SHP77 treated with DMSO at 0.1 percent for 48 hours (cell line): ENCODE measurements at regions not wholly inside any gene's neighbourhood (a gene's known extent, or its start where the extent isn't known, plus 50 kb on each side); places are given as distances from the start of the nearest gene placed in this dataset.

ENCODE experiments used
- DNase-seq: peaks from one replicate; lab custom pipeline; 2025; lab: John Stamatoyannopoulos, UW

GRCh38 chr15:97615114-97615513 is 345.4 kb upstream of the ARRDC4 start:
- no peak for DNase-seq

- DNase-seq: no peak
These were observed 337.3 kb upstream of the ARRDC4 start for GRCh38 chr15:97623091-97623661.

GRCh38 chr15:97627634-97628033 is 332.9 kb upstream of the ARRDC4 start:
- no peak for DNase-seq

DNA sequence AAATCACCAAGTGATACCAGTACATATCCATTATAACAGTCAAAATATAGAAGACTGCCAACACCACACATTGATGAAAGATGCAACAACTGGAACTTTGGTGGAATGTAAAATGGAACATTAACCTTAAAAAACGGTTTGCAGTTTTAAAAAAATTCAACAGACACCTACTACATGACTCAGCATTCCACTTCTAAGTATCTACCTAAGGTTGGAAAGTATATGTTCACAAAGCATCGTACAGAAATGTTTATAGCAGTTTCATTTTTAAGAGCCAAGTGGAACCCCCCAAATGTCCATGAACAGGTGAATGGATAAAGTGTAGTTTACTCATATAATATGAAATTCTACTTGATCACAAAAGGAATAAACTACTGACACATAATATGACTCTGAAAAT is 314.7 kb upstream of the ARRDC4 start:
- DNase-seq: no peak

DNA sequence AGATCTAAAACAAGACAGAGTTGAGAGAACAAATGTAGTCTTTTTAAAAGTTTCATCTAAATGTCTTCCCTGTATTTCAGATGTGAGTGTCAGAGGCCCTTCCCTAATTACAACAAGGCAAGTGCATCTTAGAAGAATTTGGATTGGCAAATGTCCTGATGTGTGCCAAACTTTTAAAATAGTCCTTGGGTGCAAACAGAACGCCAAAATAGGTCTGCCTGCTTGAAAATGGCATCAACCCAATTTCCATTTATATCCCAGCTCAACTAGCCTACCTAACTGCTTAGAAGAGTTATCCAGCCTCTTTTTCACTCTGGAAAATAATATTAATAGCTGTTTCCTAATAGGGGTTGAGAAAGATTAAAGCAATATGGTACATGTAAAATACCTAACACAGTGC is 311.8 kb upstream of the ARRDC4 start:
- DNase-seq: no peak

GRCh38 chr15:97652041-97652440 is 308.5 kb upstream of the ARRDC4 start:
- DNase-seq: no peak

DNA sequence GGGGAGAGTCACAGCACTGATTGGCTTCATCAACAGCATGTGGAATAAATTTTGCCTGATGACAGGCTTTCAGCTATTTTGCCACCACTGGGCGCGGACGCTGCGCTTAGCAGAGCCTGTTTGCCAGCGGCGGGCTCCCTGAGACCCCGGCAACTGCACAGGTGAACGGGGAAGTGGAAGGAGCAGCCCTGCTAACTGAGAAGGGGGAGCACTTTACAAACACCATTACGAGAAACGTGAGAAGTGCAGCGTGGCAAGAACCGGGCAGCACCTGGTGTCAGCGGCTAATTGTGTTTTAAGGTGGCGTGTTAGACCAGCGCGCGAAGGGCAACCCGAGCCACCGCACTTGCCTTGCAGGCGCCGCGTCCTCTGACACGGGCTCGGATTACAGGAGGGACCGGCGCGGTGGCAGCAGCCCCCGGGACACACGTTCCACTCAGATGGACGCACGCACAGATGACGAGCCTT is 307.8 kb upstream of the ARRDC4 start:
- no peak for DNase-seq

DNA sequence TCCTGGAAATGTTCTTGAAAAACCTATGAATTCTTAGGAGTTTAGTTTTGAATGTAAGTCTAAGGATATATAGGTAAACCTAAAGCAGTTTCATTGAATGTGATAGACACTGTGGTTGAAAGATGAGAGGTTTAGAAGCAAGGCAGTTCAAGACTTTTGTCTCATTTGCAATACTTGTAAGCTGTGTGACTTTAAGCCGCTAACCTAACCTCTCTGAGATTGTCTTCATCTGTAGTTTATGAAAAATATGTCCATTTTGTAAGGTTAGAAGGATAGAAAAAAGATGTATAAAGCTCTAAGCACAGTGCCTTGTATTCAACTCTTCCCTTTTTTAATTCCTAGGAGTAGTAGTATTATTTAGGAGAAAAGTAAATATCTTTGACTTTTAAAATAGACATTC is 306.6 kb upstream of the ARRDC4 start:
- no peak for DNase-seq

DNA sequence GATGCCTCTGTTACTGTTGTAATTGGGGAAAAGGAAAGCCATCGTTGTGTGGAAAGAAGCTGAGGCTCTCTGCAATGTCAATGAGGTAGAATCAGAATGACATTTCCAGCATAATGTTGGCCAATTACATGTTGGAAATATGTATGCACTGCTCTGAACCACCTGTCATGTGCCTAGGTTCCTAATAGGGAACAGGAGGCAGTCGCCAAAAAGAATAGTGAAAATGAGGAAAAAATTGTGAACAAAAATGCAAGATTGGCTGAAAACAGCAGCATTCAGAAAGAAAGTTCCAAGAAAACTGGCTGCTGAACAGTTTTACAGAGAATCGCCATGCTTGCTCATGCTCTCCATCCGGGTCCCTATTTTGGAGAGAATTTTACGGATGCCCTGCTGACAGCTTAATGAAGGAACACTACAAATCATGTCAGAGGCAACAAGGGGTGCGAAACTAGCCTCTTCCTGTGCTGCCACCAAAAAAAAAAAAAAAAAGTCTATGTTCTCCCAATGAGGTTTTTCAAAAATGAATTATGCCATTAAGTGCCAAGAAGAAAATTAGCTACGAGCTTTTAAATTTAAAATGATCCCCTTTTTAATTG is 305.9 kb upstream of the ARRDC4 start:
- DNase-seq: no peak

DNA sequence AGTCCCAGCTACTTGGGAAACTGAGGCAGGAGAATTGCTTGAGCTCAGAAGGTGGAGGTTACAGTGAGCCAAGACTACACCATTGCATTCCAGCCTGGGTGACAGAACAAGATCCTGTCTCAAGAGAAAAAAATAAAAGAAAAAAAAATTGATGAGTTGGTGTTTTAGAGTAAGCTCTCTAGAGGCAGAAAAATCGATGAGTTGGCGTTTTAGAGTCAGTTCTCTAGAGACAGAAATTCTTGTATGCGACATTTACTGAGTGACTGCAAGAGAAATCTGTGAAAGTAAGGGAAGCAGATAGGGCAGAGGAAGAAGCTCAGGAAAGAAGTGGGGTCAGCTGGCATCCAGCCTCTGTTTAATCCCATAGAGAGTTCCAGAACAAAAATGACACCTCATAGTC is 298.7 kb upstream of the ARRDC4 start:
- DNase-seq: no peak

- no peak for DNase-seq
These were observed 287.9 kb upstream of the ARRDC4 start for GRCh38 chr15:97672586-97672985.

DNA sequence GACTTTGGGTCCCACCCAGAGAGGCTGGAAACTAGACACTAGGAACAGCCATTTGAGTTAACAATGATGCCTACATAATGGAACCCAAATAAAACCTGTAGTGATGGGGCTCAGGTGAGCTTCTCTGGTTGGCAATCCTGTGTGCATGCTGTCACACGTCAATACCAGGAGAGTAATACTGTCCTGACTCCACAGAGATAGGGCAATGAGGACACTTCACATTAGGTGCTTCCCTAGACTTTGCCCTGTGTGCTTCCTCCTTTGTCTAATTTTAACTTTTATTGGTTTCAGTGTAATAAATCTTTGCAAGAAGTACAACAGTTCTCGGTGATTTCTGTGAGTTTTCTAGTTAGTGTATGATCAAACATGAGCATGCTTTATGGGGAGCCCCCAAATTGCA is 281.8 kb upstream of the ARRDC4 start:
- no peak for DNase-seq

- no peak for DNase-seq
These were observed 281.3 kb upstream of the ARRDC4 start for GRCh38 chr15:97679106-97679688.

DNA sequence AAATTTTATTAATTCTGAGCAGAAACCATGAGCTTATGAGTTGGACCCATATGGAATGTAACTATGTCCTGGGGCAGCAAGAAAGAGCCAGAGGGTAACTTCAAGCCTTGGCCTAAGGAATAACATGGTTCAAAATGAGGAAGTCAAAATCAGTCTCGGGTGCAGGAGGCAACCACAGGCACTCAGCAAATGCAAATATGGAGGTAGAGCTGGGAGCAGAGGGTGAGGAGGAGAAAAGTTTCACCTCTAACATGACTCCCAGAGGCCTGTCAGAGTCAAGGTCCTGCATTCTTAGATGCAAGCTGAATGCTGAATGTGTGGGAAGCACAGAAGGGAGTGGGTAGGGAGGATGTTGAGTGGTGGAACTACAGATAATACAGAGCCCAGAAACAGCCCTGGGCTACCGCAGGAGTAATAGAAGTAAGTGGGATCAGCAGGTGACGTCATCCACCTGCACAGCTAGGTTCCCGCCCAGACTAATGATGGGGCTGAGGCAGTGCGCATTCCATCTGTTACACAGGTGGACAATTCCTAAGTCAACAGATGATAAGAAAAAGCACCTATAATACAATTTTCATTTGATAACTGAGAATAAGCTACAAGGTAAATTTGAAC is 279.8 kb upstream of the ARRDC4 start:
- no peak for DNase-seq

DNA sequence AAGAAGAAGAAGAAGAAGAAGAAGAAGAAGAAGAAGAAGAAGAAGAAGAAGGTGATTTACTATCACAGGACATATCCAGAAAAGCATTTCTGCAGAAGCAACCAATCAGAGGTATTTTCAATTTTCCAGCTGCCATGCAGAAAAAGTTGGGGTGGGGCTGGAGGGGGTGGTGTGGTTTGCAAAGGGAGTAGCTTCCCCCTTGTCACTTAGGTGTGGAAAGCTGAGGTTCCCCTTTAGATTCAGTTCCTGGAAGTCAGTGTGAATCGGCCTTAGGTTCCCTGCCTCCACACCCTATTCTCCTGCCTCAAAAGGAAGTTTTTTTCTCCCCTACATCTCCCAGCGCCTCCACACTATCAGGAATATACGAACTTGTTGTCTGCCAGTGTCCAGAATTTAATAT is 276.7 kb upstream of the ARRDC4 start:
- no peak for DNase-seq

- DNase-seq: no peak
These were observed 276.3 kb upstream of the ARRDC4 start for GRCh38 chr15:97684249-97684648.

DNA sequence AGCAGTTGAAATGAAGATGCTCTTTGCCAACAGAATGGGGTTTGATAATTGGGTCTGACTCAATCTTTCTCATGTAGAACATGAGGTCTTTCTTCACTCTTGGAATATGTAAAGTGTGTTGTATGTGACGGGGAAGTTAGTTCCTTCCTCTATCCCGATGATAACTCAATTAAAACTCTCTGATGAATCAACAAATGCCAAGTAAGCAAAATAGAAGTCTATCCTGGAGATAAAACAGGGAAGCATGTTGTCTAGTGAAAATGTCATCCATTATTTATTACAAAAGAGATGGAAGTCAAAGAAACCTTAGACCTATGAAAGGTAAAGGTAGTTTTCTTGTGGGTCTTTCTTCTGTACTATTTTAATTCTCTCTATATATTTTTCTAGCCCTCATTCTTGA is 274.2 kb upstream of the ARRDC4 start:
- no peak for DNase-seq

DNA sequence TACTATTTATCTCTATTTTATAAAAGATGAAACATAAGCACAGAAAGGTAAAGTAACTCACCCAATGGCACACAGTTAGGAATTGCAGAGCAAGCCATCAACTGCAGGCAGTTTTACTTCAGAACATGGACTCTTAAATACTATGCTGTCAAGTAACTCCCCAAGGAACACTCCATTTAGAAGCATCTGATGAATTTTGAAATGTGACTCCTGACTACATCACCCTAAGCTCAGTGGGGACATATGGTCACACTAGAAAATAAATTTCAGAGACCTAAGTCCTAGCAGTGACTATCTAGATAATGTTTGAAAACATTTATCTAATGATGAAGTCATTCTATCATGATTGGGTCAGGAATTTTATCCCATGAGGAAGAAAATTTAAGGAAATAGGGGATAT is 272.8 kb upstream of the ARRDC4 start:
- DNase-seq: no peak

- no peak for DNase-seq
These were observed 272.3 kb upstream of the ARRDC4 start for GRCh38 chr15:97688177-97688576.

GRCh38 chr15:97688886-97689285 is 271.6 kb upstream of the ARRDC4 start:
- no peak for DNase-seq

GRCh38 chr15:97691078-97691477 is 269.4 kb upstream of the ARRDC4 start:
- DNase-seq: no peak

GRCh38 chr15:97691799-97692198 is 268.7 kb upstream of the ARRDC4 start:
- DNase-seq: no peak

- no peak for DNase-seq
These were observed 268.0 kb upstream of the ARRDC4 start for GRCh38 chr15:97692301-97693015.
